ENCODE measurements at regions not wholly inside any gene's neighbourhood (a gene's known extent, or its start where the extent isn't known, plus 50 kb on each side); places are given as distances from the start of the nearest gene placed in this dataset.

DNA sequence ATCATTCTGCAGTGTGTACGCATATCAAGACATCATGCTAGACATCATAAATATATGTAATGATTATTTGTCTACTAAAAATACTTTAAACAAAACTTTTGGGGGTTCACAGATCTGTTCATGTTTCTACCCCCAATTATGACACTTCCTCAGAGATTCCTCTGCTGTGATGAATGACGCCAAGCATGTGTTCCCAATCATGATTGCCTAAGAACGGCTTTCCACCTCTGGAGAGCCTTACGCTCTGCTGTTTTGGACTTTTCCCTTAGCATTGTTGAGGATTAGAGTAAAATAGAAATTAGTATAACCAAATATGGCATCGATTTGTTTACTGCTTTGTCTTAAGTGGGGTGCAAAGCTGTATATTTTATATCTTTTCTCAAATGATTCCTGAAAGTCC, 236.3 kb upstream of the IGFBP3 start:
- intact Hi-C loops (cut with micrococcal nuclease), result no loop called here
- no peak for DNase-seq (ENCODE audit: low spot score)
- Mint-ChIP-seq H3K4me1 (ENCODE audit: low read depth) (no peaks in the 10 kb centered on the region), H3K27me3 (ENCODE audit: low read depth) (no peaks in the 10 kb centered on the region), H3K9me3 (no peaks in the 10 kb centered on the region), H3K4me3 (ENCODE audit: low read depth) (no peak overlapping the region), H3K27ac (no peak overlapping the region), H3K36me3 (ENCODE audit: low read depth) (no peaks in the 10 kb centered on the region)

DNA sequence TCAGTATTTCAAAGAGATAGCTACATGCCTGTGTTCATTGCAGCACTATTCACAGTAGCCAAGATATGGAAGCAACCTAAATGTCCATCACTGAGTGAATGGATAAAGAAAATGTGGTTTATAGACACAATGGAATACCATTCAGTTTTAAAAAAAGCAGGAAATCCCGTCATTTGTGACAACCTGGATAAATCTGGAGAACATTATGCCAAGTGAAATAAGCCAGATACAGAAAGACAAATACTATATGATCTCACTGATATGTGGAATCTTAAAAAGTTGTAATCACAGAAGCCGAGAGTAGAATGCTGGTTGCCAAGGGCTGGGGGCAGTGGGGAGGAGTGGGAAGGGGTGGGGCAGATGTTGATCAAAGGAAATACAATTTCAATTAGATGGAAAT, 235.8 kb upstream of the IGFBP3 start:
- H3K4me1 Mint-ChIP-seq (ENCODE audit: low read depth), result no peaks in the 10 kb centered on the region
- intact Hi-C loops (cut with micrococcal nuclease), result no loop called here
- no peaks in the 10 kb centered on the region for H3K36me3 Mint-ChIP-seq (ENCODE audit: low read depth)
- H3K27me3 Mint-ChIP-seq (ENCODE audit: low read depth), result no peaks in the 10 kb centered on the region
- no peaks in the 10 kb centered on the region for H3K9me3 Mint-ChIP-seq
- no peak overlapping the region for H3K27ac Mint-ChIP-seq
- H3K4me3 Mint-ChIP-seq (ENCODE audit: low read depth), result no peak overlapping the region
- no peak for DNase-seq (ENCODE audit: low spot score)

- no peak overlapping the region for H3K4me3 Mint-ChIP-seq (ENCODE audit: low read depth)
- no peaks in the 10 kb centered on the region for H3K4me1 Mint-ChIP-seq (ENCODE audit: low read depth)
These were observed 235.0 kb upstream of the IGFBP3 start for GRCh38 chr7:46156086-46156485.

DNA sequence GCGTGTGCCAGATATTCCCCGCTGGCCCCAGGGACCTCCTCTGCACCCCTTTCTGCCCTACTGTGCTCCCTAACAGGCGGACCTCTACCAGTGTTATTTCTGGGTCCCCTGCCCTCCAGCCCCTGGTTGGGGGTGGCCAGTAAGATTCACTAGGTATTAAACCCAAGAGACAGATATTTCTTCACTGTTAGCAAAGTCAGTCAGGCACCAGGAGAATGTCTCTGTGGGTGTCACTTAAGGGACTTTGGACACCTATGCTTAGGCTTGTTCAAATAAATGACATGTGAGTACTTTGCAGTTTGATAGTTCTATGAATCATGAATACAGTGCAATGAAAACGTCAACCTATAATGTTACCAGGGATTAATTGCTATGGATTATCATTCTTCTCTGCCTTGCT, 234.3 kb upstream of the IGFBP3 start:
- H3K27me3 Mint-ChIP-seq (ENCODE audit: low read depth), result no peaks in the 10 kb centered on the region
- intact Hi-C loops (cut with micrococcal nuclease), result no loop called here
- no peaks in the 10 kb centered on the region for H3K4me1 Mint-ChIP-seq (ENCODE audit: low read depth)
- H3K9me3 Mint-ChIP-seq, result no peaks in the 10 kb centered on the region
- H3K27ac Mint-ChIP-seq, result no peak overlapping the region
- H3K4me3 Mint-ChIP-seq (ENCODE audit: low read depth), result no peak overlapping the region
- H3K36me3 Mint-ChIP-seq (ENCODE audit: low read depth), result no peaks in the 10 kb centered on the region
- DNase-seq (ENCODE audit: low spot score), result no peak

More at GRCh38 chr7:46156086-46156485, 235.0 kb upstream of the IGFBP3 start:
- DNase-seq (ENCODE audit: low spot score), result no peak
- no peaks in the 10 kb centered on the region for H3K27me3 Mint-ChIP-seq (ENCODE audit: low read depth)
- intact Hi-C loops (cut with micrococcal nuclease), result no loop called here
- H3K9me3 Mint-ChIP-seq, result no peaks in the 10 kb centered on the region
- no peaks in the 10 kb centered on the region for H3K36me3 Mint-ChIP-seq (ENCODE audit: low read depth)
- no peak overlapping the region for H3K27ac Mint-ChIP-seq

DNA sequence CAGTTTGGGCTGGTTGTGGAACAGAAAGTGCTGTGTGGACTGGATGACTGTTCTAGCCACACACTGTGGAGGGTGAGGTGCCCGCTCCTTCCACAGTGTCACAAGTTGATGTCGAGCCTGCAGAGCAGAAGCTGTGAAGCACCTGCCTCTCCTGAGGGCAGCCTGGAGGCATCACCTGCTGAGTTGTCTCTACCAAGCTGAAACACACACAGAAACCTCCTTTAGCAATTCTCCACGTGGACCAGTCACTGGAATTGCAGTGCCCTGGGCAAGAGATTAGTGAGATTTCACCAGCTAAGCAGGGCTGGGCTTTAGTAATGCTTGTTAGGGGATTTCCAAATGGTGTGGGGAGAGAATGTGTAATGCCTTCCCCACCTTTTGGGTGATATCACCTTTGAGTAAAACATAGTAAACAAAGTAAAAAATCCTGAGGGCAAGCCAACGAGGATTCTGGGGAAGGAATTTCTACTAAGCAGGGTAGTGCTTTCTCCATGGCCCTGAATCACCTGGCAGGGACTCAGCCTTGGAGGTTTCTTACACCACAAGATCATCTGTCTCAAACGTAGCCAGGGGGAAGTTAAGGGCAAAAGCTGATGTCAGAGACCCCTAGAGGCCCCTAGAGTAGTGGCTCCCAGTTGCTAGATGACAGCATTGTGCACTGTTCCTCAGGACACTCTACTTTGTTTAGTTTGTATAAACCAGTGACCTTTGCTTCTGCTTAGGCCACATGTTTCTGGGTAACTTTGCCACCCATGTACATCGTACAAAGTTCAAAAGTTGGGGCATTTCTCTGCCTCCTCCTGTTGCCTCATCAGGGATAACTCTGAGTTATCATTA, 233.1 kb upstream of the IGFBP3 start:
- Mint-ChIP-seq H3K4me3 (ENCODE audit: low read depth) (no peak overlapping the region), H3K9me3 (no peaks in the 10 kb centered on the region), H3K27ac (no peak overlapping the region), H3K4me1 (ENCODE audit: low read depth) (no peaks in the 10 kb centered on the region), H3K27me3 (ENCODE audit: low read depth) (no peaks in the 10 kb centered on the region), H3K36me3 (ENCODE audit: low read depth) (no peaks in the 10 kb centered on the region)
- intact Hi-C loops (cut with micrococcal nuclease), result no loop called here
- no peak for DNase-seq (ENCODE audit: low spot score)

DNA sequence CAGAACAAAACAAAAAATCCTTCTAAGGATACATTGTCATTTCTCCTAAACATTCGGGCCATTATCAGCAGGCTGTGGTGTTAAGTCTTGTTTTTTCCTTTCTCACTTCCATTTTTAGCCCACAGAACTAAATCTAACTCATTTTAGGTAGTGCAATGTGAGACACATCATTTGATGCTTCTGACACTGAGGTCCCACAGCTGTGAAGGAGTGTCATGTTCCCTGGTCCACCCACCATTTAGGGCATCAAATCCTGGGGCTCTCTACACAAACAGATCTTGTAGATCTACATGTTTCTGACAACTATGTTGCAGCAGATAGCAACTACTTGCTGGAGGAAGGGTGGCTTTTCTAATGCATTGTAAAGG, 232.5 kb upstream of the IGFBP3 start:
- Mint-ChIP-seq H3K27me3 (ENCODE audit: low read depth) (no peaks in the 10 kb centered on the region), H3K4me3 (ENCODE audit: low read depth) (no peak overlapping the region), H3K4me1 (ENCODE audit: low read depth) (no peaks in the 10 kb centered on the region), H3K36me3 (ENCODE audit: low read depth) (no peaks in the 10 kb centered on the region), H3K9me3 (no peaks in the 10 kb centered on the region), H3K27ac (no peak overlapping the region)
- intact Hi-C loops (cut with micrococcal nuclease), result no loop called here
- DNase-seq (ENCODE audit: low spot score), result no peak

DNA sequence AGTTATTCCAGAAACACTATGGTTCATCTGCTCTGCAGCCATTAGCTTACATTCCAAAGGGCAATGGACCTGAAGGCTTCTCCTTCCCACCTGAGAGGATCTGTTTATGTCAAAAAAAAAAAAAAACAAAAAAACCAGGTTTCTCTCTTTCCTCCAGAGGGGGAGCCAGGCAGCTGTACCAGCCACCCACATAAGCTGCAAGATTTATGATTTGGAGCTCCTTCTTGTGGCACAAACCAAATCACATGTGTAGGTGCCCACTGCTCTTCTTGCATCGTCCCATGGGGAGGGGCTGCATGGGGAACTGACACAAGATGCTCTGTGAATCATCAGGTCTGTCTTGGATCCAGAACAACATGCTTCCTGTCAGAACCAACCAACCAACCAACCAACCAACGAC, 231.6 kb upstream of the IGFBP3 start:
- Mint-ChIP-seq H3K27ac (no peak overlapping the region), H3K4me1 (ENCODE audit: low read depth) (no peaks in the 10 kb centered on the region), H3K36me3 (ENCODE audit: low read depth) (no peaks in the 10 kb centered on the region), H3K9me3 (no peaks in the 10 kb centered on the region), H3K4me3 (ENCODE audit: low read depth) (no peak overlapping the region), H3K27me3 (ENCODE audit: low read depth) (no peaks in the 10 kb centered on the region)
- intact Hi-C loops (cut with micrococcal nuclease), result no loop called here
- DNase-seq (ENCODE audit: low spot score), result no peak

- no peak for DNase-seq (ENCODE audit: low spot score)
- H3K36me3 Mint-ChIP-seq (ENCODE audit: low read depth), result no peaks in the 10 kb centered on the region
- intact Hi-C loops (cut with micrococcal nuclease), result no loop called here
- no peaks in the 10 kb centered on the region for H3K27me3 Mint-ChIP-seq (ENCODE audit: low read depth)
- H3K9me3 Mint-ChIP-seq, result no peaks in the 10 kb centered on the region
- no peak overlapping the region for H3K27ac Mint-ChIP-seq
- H3K4me3 Mint-ChIP-seq (ENCODE audit: low read depth), result no peak overlapping the region
- H3K4me1 Mint-ChIP-seq (ENCODE audit: low read depth), result no peaks in the 10 kb centered on the region
These were observed 229.6 kb upstream of the IGFBP3 start for GRCh38 chr7:46150721-46151120.

GRCh38 chr7:46150202-46150601, 229.1 kb upstream of the IGFBP3 start:
- Mint-ChIP-seq H3K27me3 (ENCODE audit: low read depth) (no peaks in the 10 kb centered on the region), H3K36me3 (ENCODE audit: low read depth) (no peaks in the 10 kb centered on the region), H3K27ac (no peak overlapping the region), H3K4me3 (ENCODE audit: low read depth) (no peak overlapping the region), H3K9me3 (no peaks in the 10 kb centered on the region), H3K4me1 (ENCODE audit: low read depth) (no peaks in the 10 kb centered on the region)
- intact Hi-C loops (cut with micrococcal nuclease), result no loop called here
- DNase-seq (ENCODE audit: low spot score), result no peak

DNA sequence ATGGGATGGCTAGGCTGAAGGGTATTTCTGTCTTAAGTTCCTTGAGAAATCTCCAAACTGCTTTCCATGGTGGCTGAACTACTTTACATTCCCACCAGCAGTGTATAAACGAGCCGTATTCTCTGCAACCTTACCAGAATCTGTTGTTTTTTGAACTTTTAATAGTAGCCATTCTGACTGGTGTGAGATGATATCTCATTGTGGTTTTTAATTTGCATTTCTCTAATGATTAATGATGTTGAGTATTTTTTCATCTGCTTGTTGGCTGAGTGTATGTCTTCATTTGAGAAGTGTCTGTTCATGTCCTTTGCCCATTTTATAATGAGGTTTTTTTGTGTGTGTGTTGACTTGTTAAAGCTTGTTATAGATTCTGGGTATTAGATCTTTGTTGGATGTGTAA, 226.8 kb upstream of the IGFBP3 start:
- no peak overlapping the region for H3K4me3 Mint-ChIP-seq (ENCODE audit: low read depth)
- no peaks in the 10 kb centered on the region for H3K27me3 Mint-ChIP-seq (ENCODE audit: low read depth)
- H3K9me3 Mint-ChIP-seq, result peaks cover 4% of the 10 kb centered on the region
- H3K27ac Mint-ChIP-seq, result no peak overlapping the region
- no peak for DNase-seq (ENCODE audit: low spot score)
- intact Hi-C loops (cut with micrococcal nuclease), result no loop called here
- H3K4me1 Mint-ChIP-seq (ENCODE audit: low read depth), result no peaks in the 10 kb centered on the region
- no peaks in the 10 kb centered on the region for H3K36me3 Mint-ChIP-seq (ENCODE audit: low read depth)

- H3K27me3 Mint-ChIP-seq (ENCODE audit: low read depth), result no peaks in the 10 kb centered on the region
- no peak for DNase-seq (ENCODE audit: low spot score)
- no peak overlapping the region for H3K27ac Mint-ChIP-seq
- H3K9me3 Mint-ChIP-seq, result peaks cover 4% of the 10 kb centered on the region
- intact Hi-C loops (cut with micrococcal nuclease), result no loop called here
- H3K36me3 Mint-ChIP-seq (ENCODE audit: low read depth), result no peaks in the 10 kb centered on the region
- H3K4me1 Mint-ChIP-seq (ENCODE audit: low read depth), result no peaks in the 10 kb centered on the region
- no peak overlapping the region for H3K4me3 Mint-ChIP-seq (ENCODE audit: low read depth)
These were observed 225.6 kb upstream of the IGFBP3 start for GRCh38 chr7:46146454-46147255.

DNA sequence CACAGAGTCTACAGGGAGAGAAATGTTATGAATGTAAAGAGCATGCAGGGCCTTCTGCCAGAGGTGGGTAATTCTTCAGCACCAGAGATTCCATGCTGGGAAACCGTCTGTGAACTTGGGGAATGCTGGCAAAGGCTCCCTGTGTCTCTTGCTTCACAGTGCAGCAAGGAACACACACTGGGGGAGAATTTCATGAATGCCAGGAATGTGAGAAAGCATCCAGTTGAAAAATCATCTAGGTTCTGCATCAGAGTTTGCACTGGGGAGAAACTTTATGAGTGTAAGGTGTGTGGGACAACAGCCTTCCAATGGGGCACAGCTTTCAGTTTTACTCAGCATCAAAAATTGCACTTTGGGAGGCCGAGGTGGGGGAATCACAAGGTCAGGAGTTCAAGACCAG, 224.3 kb upstream of the IGFBP3 start:
- Mint-ChIP-seq H3K9me3 (peaks cover 4% of the 10 kb centered on the region), H3K27me3 (ENCODE audit: low read depth) (no peaks in the 10 kb centered on the region), H3K27ac (no peak overlapping the region), H3K4me3 (ENCODE audit: low read depth) (no peak overlapping the region), H3K36me3 (ENCODE audit: low read depth) (no peaks in the 10 kb centered on the region), H3K4me1 (ENCODE audit: low read depth) (no peaks in the 10 kb centered on the region)
- intact Hi-C loops (cut with micrococcal nuclease), result no loop called here
- no peak for DNase-seq (ENCODE audit: low spot score)
